Epithelial cell of proximal tubule (primary cell): ENCODE measurements at regions not wholly inside any gene's neighbourhood (a gene's known extent, or its start where the extent isn't known, plus 50 kb on each side); places are given as distances from the start of the nearest gene placed in this dataset.

Experiments used
- DNase-seq: peaks from one replicate; pipeline ENCODE4 v3.0.0-alpha.2; 2011; ENCODE audit warnings: low read depth
- H3K4me3 ChIP-seq: 2 replicates; pipeline ENCODE4 v1.5.1; 2011; ENCODE audit warnings: low read depth, mild to moderate bottlenecking, low read length
- TF ChIP-seq, protein P1 (sequence below): conservative IDR thresholded peaks from 2 replicates; pipeline ENCODE4 v1.5.1; 2012; ENCODE audit warnings: low read depth, mild to moderate bottlenecking, low read length

DNA sequence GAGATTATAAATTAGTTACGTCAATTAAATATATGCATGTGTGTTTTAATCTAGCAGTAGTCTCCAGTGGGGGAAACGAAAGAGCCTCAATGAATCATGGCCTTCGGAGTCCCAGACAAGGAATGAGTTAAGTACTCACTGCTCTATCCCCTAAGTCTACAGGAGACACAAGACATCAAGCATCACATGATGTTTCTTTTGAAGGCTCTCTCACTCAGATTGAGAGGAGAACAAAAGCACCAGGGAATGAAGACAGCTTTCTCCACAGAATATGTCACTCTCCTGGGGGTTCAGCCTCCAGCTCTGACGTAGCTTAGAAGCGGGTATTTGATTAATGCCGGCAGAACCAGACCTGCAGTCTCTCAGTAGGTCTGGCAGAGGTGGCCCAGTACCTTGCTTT, 381.4 kb downstream of the ACTL7B start:
- TF ChIP-seq, protein P1, sequence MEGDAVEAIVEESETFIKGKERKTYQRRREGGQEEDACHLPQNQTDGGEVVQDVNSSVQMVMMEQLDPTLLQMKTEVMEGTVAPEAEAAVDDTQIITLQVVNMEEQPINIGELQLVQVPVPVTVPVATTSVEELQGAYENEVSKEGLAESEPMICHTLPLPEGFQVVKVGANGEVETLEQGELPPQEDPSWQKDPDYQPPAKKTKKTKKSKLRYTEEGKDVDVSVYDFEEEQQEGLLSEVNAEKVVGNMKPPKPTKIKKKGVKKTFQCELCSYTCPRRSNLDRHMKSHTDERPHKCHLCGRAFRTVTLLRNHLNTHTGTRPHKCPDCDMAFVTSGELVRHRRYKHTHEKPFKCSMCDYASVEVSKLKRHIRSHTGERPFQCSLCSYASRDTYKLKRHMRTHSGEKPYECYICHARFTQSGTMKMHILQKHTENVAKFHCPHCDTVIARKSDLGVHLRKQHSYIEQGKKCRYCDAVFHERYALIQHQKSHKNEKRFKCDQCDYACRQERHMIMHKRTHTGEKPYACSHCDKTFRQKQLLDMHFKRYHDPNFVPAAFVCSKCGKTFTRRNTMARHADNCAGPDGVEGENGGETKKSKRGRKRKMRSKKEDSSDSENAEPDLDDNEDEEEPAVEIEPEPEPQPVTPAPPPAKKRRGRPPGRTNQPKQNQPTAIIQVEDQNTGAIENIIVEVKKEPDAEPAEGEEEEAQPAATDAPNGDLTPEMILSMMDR = no peak
- no peak for DNase-seq
- H3K4me3 ChIP-seq = no peak overlapping the region

DNA sequence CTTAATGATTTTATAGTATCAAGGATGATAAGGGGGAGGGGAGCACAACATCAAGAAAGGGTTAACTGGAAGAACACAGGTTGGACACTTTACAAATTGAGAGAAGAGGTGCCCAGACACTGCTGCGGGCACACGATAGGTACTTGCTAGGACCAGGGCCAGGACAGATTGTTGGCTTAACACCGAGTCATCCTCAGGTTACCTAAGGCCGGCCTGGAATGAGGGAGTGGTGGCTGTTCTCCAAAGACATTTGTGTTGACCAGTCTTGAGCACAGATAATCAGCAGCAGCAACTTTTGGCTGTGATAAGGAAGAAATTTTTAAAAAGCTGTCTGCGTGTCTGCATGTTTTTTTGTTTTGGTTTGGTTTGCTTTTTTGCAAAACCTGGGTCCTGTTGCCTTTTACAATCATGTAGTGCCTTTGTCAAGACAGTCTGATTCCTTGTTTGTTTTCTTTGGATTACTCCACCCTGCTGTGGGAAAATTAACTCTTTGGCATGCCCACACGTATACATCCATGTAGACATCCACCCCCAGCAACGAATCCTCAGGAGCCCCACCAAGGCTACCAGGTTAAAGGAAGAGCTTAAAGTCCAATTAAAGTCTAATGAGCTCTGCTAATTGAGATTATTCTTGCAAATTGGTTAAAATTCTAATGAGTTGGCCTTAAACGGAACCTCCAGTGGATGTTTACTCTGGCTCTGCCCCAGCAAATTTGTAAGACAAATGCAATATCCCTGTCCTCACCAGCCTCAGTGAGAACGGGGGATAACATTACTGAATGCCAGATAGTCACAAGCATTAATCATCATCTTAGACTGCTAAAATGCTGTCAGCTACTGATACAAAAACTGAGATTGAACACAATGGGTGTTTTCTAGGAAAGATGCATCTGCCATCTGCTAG, 382.3 kb downstream of the ACTL7B start:
- no peak for DNase-seq
- TF ChIP-seq, protein P1 = no peak
- H3K4me3 ChIP-seq = no peak overlapping the region

DNA sequence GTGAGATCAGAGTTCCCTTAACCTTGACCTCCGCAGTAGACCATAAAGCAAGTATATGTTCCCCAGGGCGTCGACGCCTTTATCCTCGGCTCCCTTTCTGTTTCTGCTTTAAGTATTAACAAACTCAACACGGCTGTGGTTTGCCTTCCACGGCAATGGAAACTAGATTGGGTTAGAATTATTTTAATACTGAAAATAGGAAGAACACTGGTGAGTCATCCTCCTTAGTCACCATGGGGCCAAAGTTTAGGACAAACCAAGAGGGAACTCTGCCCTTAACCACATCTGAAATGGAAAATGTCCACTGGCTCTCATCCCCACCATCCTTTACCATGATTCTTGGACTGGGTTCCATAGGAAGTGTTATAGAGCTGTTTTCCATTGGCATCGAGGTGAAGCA, 386.1 kb downstream of the ACTL7B start:
- H3K4me3 ChIP-seq = no peak overlapping the region
- TF ChIP-seq, protein P1 = no peak
- DNase-seq = no peak

DNA sequence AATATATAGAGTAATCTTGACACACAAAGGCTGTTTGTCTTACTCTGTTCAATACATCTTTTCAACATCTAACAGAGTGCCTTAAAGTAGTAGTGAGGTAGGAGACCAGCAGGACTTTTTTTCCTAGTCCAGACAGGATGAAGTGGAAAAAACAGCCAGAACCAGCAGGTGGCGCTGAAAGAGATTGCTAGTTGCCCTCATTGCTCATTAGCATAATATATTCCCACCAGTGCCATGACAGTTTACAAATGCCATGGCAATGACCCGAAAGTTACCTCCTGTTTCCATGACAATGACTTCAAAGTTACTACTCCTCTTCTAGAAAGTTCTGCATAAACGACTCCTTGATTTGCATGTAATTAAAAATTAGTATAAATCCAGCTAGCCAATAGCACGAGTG, 387.4 kb downstream of the ACTL7B start:
- TF ChIP-seq, protein P1 = peak; percentile 79
- no peak overlapping the region for H3K4me3 ChIP-seq
- DNase-seq = no peak

DNA sequence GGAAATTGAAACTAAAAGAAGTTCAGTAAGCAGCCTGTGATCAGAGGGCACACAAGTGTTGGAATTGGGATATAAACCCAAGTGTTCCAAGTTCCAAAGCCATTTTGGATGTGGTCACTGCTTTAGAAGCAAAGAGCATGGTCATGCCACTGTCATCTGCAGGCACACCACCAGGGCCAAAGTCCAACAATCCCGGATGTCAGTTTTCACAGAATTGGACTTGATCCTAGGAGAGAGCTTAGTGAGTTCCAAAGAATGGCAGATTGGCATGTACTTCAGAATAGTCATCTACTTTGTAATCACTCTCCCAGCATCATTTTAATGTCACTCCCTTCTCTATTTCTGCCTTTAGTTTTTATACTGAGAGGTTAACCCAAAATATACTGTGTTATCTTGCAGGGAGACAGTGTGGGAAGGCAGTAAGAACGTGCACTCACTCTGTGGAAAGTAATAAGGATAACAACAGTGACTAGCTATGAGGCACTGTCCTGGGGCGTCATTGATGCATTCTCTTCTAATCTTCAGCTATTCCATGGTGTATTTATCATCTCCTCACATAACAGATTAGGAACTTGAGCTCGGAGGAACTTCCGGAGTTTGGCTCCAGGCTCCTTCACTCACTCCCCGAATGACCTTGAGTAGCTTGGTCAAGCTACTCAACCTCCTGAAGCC, 388.0 kb downstream of the ACTL7B start:
- no peak for DNase-seq
- TF ChIP-seq, protein P1 = no peak
- H3K4me3 ChIP-seq = no peak overlapping the region

DNA sequence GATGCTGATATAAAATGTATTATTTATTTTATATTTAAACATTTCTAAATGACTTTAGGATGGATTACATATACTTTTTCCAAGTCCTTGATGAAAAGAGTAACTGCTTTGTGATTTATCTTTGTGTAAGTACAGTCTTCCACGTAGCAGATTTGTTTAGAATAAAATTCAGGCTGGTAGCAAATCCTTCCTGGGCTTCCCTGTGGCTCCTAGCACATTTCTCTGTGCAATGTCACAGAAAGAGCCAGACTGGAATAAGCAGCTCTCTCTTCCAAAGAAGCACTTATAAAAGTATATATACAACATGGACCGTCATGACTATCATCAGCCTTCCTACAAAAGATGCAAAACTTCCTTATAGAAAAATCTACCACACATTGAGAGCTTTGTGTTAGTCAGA, 388.6 kb downstream of the ACTL7B start:
- DNase-seq = no peak
- H3K4me3 ChIP-seq = no peak overlapping the region
- TF ChIP-seq, protein P1 = no peak

DNA sequence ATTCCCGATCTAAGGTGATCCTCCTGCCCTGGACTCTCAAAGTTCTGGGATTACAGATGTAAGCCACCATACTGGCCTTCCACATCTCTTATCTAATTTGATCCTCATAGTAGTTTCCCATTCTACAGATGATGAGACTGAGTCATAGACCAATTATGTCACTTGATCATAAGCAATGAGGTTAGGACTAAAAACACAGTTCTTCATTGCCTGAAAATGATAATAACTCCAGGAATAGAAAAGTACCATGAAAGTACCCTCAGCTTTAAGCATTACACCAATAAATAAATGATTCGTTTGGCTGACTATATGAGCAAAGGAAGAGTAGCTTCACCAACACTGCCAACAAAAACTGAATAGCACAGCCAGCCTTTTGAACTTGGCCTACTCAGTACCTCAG, 389.5 kb downstream of the ACTL7B start:
- no peak for DNase-seq
- TF ChIP-seq, protein P1 = no peak
- no peak overlapping the region for H3K4me3 ChIP-seq
